ENCODE measurements at regions not wholly inside any gene's neighbourhood (a gene's known extent, or its start where the extent isn't known, plus 50 kb on each side); places are given as distances from the start of the nearest gene placed in this dataset.

DNA sequence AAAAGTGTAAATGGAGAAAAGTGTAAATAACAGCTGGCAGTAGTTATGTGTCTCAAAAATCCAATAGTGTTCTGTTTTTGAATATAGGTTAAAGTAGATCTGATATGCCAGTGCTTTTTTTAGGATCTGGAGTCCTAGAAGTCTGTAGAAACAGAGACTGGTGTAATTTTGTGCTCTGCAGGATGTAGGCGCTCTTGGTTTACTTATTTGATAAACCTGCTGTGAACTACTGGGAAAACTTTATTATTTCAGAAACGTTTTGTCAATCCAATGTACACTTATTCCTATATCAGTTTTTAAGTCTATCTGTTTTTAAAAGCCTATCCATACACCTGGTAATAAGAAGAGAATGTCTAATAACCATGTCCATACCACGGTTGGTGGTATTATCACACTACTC, 530.8 kb upstream of the ZNF804A start:
- H3K4me1 ChIP-seq (ENCODE audit: control insufficient read depth in 1 of 2, low read depth in 2 of 2): no peaks in the 10 kb centered on the region
- no peak for DNase-seq (ENCODE audit: low spot score)
- H3K27me3 ChIP-seq (replicated peaks; ENCODE audit: insufficient read depth): no peaks in the 10 kb centered on the region
- ATAC-seq (ENCODE audit: insufficient number of reproducible peaks, low FRiP score, low read depth): no peak
- no peak overlapping the region for H3K4me3 ChIP-seq
- H3K9me3 ChIP-seq: no peaks in the 10 kb centered on the region
- H3K36me3 ChIP-seq: no peaks in the 10 kb centered on the region
- TF ChIP-seq, protein P1, sequence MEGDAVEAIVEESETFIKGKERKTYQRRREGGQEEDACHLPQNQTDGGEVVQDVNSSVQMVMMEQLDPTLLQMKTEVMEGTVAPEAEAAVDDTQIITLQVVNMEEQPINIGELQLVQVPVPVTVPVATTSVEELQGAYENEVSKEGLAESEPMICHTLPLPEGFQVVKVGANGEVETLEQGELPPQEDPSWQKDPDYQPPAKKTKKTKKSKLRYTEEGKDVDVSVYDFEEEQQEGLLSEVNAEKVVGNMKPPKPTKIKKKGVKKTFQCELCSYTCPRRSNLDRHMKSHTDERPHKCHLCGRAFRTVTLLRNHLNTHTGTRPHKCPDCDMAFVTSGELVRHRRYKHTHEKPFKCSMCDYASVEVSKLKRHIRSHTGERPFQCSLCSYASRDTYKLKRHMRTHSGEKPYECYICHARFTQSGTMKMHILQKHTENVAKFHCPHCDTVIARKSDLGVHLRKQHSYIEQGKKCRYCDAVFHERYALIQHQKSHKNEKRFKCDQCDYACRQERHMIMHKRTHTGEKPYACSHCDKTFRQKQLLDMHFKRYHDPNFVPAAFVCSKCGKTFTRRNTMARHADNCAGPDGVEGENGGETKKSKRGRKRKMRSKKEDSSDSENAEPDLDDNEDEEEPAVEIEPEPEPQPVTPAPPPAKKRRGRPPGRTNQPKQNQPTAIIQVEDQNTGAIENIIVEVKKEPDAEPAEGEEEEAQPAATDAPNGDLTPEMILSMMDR (IDR thresholded peaks at IDR 0.05): no peak
- no peak overlapping the region for H3K27ac ChIP-seq

DNA sequence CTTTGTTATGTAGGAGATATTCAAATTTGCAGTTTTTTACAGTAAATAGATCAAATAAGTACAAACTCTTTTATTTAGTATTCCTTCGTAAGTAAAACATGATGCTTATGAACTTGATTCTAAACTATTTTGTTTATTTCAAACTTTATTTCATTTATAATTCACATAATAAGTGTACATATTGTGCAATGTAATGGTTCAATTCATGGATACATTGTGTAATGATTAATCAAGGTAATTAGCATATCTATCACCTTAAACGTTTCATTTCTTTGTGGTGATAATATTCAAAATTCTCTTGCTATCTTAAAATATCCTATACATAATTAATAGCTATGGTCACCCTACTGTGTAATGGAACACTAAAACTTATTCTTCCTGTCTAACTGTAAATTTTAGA, 525.9 kb upstream of the ZNF804A start:
- TF ChIP-seq, protein P1 (IDR thresholded peaks at IDR 0.05): no peak
- Histone ChIP-seq H3K9me3 (no peaks in the 10 kb centered on the region), H3K27me3 (replicated peaks; ENCODE audit: insufficient read depth) (no peaks in the 10 kb centered on the region), H3K4me1 (ENCODE audit: control insufficient read depth in 1 of 2, low read depth in 2 of 2) (no peaks in the 10 kb centered on the region), H3K36me3 (no peaks in the 10 kb centered on the region), H3K4me3 (no peak overlapping the region), H3K27ac (no peak overlapping the region)
- no peak for ATAC-seq (ENCODE audit: insufficient number of reproducible peaks, low FRiP score, low read depth)
- DNase-seq (ENCODE audit: low spot score): no peak

DNA sequence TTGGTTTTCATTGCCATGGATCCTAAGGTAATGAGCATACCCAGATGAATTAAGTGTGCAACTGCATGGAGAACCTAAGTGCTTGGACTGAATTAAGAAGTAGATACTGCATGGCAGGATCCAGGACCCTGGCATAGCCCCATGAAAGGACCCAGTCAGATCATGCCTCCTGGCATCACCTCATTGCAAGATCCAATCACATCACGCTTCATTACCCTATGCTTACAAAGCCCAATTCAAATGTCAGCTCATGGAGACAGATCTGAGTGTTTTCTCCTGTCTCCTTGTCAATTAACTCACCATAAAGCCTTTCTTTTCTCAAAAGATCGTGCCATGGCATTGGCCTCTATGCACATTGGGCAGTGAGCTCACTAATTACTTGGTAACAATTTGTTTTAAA, 519.8 kb upstream of the ZNF804A start:
- no peaks in the 10 kb centered on the region for H3K4me1 ChIP-seq (ENCODE audit: control insufficient read depth in 1 of 2, low read depth in 2 of 2)
- H3K4me3 ChIP-seq: no peak overlapping the region
- ATAC-seq (ENCODE audit: insufficient number of reproducible peaks, low FRiP score, low read depth) (no peak), DNase-seq (ENCODE audit: low spot score) (no peak)
- no peaks in the 10 kb centered on the region for H3K27me3 ChIP-seq (replicated peaks; ENCODE audit: insufficient read depth)
- TF ChIP-seq, protein P1 (IDR thresholded peaks at IDR 0.05): no peak
- H3K27ac ChIP-seq: no peak overlapping the region
- no peaks in the 10 kb centered on the region for H3K9me3 ChIP-seq
- no peaks in the 10 kb centered on the region for H3K36me3 ChIP-seq

DNA sequence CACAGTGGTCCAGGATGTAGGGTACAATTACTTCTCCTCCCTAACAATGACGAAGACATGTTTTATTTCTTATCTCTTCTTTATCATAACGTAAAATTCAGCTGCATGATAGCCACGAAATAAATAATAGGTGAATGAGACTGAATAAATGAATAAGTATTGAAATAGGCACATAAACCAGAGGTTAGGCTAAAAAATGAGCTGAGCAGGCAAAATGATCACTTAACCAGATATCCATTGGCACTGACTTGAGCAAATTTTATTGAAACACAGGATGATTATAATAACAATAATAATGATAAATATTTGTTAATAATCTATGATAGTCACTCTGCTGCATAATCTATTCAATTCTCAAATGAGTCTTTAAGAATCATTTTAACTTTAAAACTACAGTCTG, 506.9 kb upstream of the ZNF804A start:
- Histone ChIP-seq H3K27me3 (replicated peaks; ENCODE audit: insufficient read depth) (no peaks in the 10 kb centered on the region), H3K9me3 (no peaks in the 10 kb centered on the region), H3K4me3 (no peak overlapping the region), H3K27ac (no peak overlapping the region), H3K4me1 (ENCODE audit: control insufficient read depth in 1 of 2, low read depth in 2 of 2) (no peaks in the 10 kb centered on the region), H3K36me3 (no peaks in the 10 kb centered on the region)
- no peak for ATAC-seq (ENCODE audit: insufficient number of reproducible peaks, low FRiP score, low read depth)
- DNase-seq (ENCODE audit: low spot score): no peak
- TF ChIP-seq, protein P1 (IDR thresholded peaks at IDR 0.05): no peak

DNA sequence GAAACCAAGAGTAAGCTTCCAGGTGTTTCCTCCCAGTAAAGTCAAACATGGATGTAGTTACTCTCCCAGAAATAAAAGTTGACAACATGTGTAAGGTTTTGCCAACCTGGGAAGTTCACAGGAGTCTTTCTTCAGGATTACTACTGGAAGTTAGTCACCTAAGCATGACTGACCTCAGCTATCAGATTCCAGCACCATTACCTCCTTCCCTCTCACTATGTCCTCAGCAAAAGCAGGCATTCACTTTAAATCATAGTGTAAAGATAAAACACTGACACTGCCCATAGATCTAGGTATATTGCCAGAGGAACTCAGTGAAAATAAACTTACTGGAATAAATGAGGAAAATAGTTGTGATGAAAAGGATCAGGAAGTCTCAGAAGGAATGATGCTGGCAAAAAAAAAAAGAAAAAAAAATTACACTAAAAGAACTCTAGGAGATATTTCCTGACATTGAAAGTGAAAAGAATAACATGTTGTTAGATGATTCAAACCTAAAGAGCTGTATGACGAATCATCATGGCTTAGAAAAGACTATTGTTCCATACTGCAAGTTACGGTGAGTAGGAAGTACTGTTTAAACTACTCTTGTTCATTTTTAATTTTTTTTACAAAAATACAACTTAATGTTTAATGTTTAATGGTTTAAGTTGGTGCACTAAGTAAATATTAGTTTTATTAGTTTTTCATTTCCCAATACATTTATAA, 484.5 kb upstream of the ZNF804A start:
- Histone ChIP-seq H3K27me3 (replicated peaks; ENCODE audit: insufficient read depth) (no peaks in the 10 kb centered on the region), H3K27ac (no peak overlapping the region), H3K9me3 (no peaks in the 10 kb centered on the region), H3K4me3 (no peak overlapping the region), H3K4me1 (ENCODE audit: control insufficient read depth in 1 of 2, low read depth in 2 of 2) (no peaks in the 10 kb centered on the region), H3K36me3 (no peaks in the 10 kb centered on the region)
- TF ChIP-seq, protein P1 (IDR thresholded peaks at IDR 0.05): no peak
- no peak for ATAC-seq (ENCODE audit: insufficient number of reproducible peaks, low FRiP score, low read depth)
- DNase-seq (ENCODE audit: low spot score): no peak
